Breast epithelium (tissue), 4 donors: ENCODE measurements at regions not wholly inside any gene's neighbourhood (a gene's known extent, or its start where the extent isn't known, plus 50 kb on each side); places are given as distances from the start of the nearest gene placed in this dataset.

Experiments
- DNase-seq, 2 donors: peaks; one replicate each; pipeline ENCODE4 v3.0.0-alpha.2; 2019; ENCODE audit warnings: low spot score in 2 of 2
- H3K27ac ChIP-seq, 2 donors: fragments of 200-600 bp; sonication (generic) in 1 of 2; one replicate each; pipeline ENCODE4 v1.5.1; 2016 to 2019; ENCODE audit warnings: mild to moderate bottlenecking in 1 of 2
- H3K27me3 ChIP-seq, 2 donors: fragments of 200-600 bp; sonication (generic) in 1 of 2; one replicate each; pipeline versions ENCODE4 v1.5.1 to v1.6.0; 2017 to 2019; ENCODE audit warnings: control low read depth in 1 of 2, mild to moderate bottlenecking in 1 of 2
- H3K36me3 ChIP-seq: fragments of 200-600 bp; one replicate; pipeline ENCODE4 v1.5.1; 2019
- H3K4me1 ChIP-seq, 2 donors: fragments of 200-600 bp; sonication (generic); one replicate each; pipeline ENCODE4 v1.5.1; 2016 to 2019; ENCODE audit warnings: control low read depth in 1 of 2
- H3K4me3 ChIP-seq, 3 donors: fragments of 200-600 bp; sonication (generic); 1 replicate in 2 of 3; 2 replicates in 1 of 3; pipeline ENCODE4 v1.5.1; 2016 to 2019; ENCODE audit warnings: mild to moderate bottlenecking in 3 of 3, moderate library complexity in 2 of 3
- H3K9me3 ChIP-seq, 2 donors: fragments of 200-600 bp; sonication (generic) in 1 of 2; one replicate each; pipeline ENCODE4 v1.5.1; 2016 to 2019; ENCODE audit warnings: control low read depth in 1 of 2
- POLR2A ChIP-seq: fragments of 450-650 bp; IDR thresholded peaks from one replicate; pipeline ENCODE4 v1.6.1; 2016; ENCODE audit warnings: antibody characterized with exemption, mild to moderate bottlenecking, moderate library complexity
- POLR2AphosphoS5 ChIP-seq, 3 donors: sonication (generic); formaldehyde crosslinking; IDR thresholded peaks; one replicate each; pipeline ENCODE4 v1.6.1; 2017; ENCODE audit warnings: antibody characterized with exemption in 3 of 3
- intact Hi-C: fragments of 100-400 bp; cut with DNase I; formaldehyde crosslinking; loops from one replicate; pipeline ENCODE4 v1.15.1; 2023; ENCODE audit warnings: low total_unique reads
- TF ChIP-seq, protein P1 (sequence below), 3 donors: fragments of 450-650 bp; IDR thresholded peaks; one replicate each; pipeline ENCODE4 v1.5.1; 2016 to 2017; ENCODE audit warnings: antibody characterized with exemption in 3 of 3, mild to moderate bottlenecking in 3 of 3, moderate library complexity in 3 of 3

DNA sequence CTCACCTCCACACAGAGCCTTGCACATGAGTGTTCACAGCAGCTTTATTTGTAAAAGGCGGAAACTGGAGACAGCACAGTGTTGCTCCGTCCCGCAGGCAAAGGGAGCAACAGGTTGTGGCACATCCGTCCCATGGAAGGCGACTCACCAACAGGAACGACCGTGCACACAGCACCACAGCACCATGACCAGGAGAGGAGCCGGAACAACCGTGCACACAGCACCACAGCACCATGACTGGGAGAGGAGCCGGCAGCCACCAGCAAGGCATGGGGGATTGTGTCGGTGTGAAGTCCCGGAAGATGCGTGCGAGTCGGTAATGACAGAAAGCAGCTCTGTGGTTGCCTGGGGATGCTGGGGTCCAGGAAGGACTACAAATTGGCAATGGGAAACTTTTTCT is 158.5 kb downstream of the C9orf50 start:
- DNase-seq: no peak
- intact Hi-C loops: loop anchor here (10.0 kb wide), 1 partner anchor 128 kb away; no protein-coding TSS in a partner anchor

GRCh38 chr9:129460323-129461261 is 160.3 kb downstream of the C9orf50 start:
- no peaks in the 10 kb centered on the region for H3K27me3 ChIP-seq
- peak; percentile 96 to 97 for DNase-seq
- no peaks in the 10 kb centered on the region for H3K36me3 ChIP-seq
- peaks cover 29 to 35% of the 10 kb centered on the region in 2 donors for H3K4me1 ChIP-seq
- intact Hi-C loops: loop anchor here (1.0 to 10.0 kb wide), 2 partner anchors 22 to 126 kb away; no protein-coding TSS in a partner anchor
- peak; percentile 20 for TF ChIP-seq POLR2A
- TF ChIP-seq POLR2AphosphoS5 (IDR thresholded peaks at IDR 0.05): peak; percentile 80 to 91 (median 81)
- TF ChIP-seq, protein P1, sequence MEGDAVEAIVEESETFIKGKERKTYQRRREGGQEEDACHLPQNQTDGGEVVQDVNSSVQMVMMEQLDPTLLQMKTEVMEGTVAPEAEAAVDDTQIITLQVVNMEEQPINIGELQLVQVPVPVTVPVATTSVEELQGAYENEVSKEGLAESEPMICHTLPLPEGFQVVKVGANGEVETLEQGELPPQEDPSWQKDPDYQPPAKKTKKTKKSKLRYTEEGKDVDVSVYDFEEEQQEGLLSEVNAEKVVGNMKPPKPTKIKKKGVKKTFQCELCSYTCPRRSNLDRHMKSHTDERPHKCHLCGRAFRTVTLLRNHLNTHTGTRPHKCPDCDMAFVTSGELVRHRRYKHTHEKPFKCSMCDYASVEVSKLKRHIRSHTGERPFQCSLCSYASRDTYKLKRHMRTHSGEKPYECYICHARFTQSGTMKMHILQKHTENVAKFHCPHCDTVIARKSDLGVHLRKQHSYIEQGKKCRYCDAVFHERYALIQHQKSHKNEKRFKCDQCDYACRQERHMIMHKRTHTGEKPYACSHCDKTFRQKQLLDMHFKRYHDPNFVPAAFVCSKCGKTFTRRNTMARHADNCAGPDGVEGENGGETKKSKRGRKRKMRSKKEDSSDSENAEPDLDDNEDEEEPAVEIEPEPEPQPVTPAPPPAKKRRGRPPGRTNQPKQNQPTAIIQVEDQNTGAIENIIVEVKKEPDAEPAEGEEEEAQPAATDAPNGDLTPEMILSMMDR (IDR thresholded peaks at IDR 0.05): peak in 1 of 3 donors; percentile 37
- H3K4me3 ChIP-seq: peak overlapping the region; percentile 33 to 66 (median 50)
- H3K27ac ChIP-seq: peak overlapping the region; percentile 99 to 100
- no peaks in the 10 kb centered on the region for H3K9me3 ChIP-seq

More for the DNA sequence above, 158.5 kb downstream of the C9orf50 start:
- Histone ChIP-seq H3K4me1 (peaks cover 38 to 42% of the 10 kb centered on the region in 2 donors), H3K9me3 (no peaks in the 10 kb centered on the region), H3K4me3 (no peak overlapping the region), H3K36me3 (no peaks in the 10 kb centered on the region), H3K27me3 (no peaks in the 10 kb centered on the region), H3K27ac (no peak overlapping the region)
- TF ChIP-seq, protein P1 (IDR thresholded peaks at IDR 0.05): no peak
- TF ChIP-seq POLR2AphosphoS5 (IDR thresholded peaks at IDR 0.05) (no peak), POLR2A (no peak)

DNA sequence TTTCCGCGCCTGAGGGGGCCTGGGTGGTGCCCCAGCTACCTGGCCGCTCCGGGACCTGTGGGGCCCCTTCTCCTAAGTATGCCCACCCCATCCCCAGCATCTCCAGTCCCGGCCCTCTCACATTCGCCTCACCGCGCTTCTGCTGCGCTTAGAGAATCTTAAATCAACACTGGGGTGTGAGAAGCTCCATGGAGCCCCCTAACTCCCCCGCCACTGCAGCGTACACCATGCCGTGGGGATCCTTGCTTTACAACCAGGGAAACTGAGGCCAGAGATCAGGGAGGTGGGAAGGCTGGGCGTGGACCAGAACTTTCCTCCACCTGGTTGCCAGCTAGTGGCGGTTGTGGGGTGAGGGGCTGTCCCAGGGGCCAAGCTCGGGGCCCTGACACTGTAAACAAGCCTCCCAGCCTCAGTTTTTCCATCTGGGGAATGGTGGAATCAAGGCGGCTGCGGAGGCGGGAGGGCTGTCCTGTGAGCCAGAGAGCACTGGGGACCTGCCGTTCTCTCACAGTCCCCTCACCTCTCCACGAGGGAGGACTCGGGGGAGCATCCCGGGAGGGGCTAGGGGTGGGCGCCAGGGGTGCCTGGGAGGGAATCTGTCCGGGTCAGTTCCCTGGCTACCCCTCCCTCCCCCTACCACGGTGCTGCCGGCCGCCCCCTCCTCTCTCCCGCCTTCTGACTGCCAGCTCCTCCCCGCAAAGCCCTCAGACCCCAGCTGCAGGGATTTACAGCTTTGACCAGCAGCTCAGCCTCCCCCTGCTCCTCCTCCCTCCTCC is 161.2 kb downstream of the C9orf50 start:
- peak overlapping the region in 2 of 3 donors; percentile 50 to 55 for H3K4me3 ChIP-seq
- H3K4me1 ChIP-seq: peaks cover 20 to 26% of the 10 kb centered on the region in 2 donors
- peak in 1 of 2 donors; percentile 41 for DNase-seq
- H3K27ac ChIP-seq: peak overlapping the region; percentile 99 to 100
- H3K27me3 ChIP-seq: no peaks in the 10 kb centered on the region
- intact Hi-C loops: loop anchor here (1.0 to 10.0 kb wide), 2 partner anchors 23 to 125 kb away; no protein-coding TSS in a partner anchor
- no peaks in the 10 kb centered on the region for H3K36me3 ChIP-seq
- TF ChIP-seq POLR2A (no peak), POLR2AphosphoS5 (IDR thresholded peaks at IDR 0.05) (no peak)
- TF ChIP-seq, protein P1 (IDR thresholded peaks at IDR 0.05): no peak
- H3K9me3 ChIP-seq: no peaks in the 10 kb centered on the region

DNA sequence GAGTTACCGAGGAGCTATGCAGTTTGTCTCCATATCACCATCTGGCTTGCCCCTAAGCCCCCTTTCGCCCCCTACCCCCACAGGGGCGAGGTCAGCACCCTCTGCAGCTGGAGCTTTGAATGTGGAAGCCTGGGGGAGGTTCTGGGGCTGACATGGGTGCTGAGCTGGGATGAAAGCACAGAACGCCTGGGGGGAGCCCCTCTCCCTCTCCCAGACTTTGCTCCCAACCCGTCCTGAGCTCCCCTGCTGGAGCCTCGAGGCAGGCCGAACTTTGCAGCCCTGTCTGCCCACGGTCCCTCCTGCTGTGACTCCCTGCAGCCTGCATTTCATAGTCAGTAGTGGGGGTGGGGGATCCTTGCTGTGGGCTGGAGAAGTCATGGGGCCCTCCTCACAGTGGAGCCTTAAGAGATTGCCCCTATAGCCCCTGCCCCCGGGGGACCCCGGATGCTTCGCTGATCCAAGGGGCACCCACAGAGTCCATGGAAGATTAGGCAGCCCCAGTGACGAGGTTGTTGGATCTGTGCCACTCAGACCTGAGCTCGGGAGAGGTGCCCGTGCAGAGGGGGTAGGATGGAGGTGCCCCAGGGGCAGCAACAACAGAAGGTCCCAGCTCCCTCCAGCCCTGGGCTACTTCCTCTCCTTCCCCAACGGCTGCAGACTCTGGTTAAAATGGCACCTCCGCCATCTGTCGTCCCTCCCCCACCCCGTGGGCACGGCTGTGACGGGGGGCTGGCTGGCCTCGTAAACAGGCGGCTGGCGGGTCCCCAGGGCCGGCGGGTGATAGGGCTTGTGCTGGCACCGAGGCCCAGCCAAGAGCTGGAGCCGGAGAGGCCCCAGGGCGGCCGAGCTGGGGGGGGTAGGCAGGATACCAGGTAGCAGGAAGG is 162.0 kb downstream of the C9orf50 start:
- H3K36me3 ChIP-seq: no peaks in the 10 kb centered on the region
- DNase-seq: peak in 1 of 2 donors; percentile 74
- H3K27ac ChIP-seq: peak overlapping the region; percentile 99 to 100
- peaks cover 20 to 25% of the 10 kb centered on the region in 2 donors for H3K4me1 ChIP-seq
- no peaks in the 10 kb centered on the region for H3K9me3 ChIP-seq
- peak overlapping the region in 1 of 3 donors; percentile 55 for H3K4me3 ChIP-seq
- no peaks in the 10 kb centered on the region for H3K27me3 ChIP-seq
- intact Hi-C loops: no loop called here
- TF ChIP-seq POLR2A: no peak
- peak in 1 of 3 donors; percentile 26 for TF ChIP-seq POLR2AphosphoS5 (IDR thresholded peaks at IDR 0.05)
